ENCODE measurements at regions not wholly inside any gene's neighbourhood (a gene's known extent, or its start where the extent isn't known, plus 50 kb on each side); places are given as distances from the start of the nearest gene placed in this dataset.

DNA sequence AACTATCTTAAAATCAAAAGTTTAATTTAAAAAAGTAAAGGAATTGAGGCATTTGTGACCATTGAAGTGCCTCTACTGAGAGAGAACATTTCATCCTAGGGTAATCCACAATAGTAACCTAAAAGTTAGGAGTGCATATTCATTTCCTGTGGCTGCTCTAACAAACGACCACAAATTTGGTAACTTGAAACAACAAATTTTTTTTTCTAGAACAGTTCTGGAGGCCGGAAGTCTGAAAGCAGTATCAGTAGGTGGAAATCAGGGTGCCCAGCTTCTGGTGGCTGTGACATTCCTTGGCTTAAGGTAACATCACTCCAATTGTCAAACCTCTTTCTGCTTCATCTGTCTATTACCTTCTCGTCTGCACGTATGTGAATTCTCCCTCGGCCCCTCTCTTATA lies 67.1 kb upstream of the SSBP2 start:
- TF ChIP-seq, protein P1, sequence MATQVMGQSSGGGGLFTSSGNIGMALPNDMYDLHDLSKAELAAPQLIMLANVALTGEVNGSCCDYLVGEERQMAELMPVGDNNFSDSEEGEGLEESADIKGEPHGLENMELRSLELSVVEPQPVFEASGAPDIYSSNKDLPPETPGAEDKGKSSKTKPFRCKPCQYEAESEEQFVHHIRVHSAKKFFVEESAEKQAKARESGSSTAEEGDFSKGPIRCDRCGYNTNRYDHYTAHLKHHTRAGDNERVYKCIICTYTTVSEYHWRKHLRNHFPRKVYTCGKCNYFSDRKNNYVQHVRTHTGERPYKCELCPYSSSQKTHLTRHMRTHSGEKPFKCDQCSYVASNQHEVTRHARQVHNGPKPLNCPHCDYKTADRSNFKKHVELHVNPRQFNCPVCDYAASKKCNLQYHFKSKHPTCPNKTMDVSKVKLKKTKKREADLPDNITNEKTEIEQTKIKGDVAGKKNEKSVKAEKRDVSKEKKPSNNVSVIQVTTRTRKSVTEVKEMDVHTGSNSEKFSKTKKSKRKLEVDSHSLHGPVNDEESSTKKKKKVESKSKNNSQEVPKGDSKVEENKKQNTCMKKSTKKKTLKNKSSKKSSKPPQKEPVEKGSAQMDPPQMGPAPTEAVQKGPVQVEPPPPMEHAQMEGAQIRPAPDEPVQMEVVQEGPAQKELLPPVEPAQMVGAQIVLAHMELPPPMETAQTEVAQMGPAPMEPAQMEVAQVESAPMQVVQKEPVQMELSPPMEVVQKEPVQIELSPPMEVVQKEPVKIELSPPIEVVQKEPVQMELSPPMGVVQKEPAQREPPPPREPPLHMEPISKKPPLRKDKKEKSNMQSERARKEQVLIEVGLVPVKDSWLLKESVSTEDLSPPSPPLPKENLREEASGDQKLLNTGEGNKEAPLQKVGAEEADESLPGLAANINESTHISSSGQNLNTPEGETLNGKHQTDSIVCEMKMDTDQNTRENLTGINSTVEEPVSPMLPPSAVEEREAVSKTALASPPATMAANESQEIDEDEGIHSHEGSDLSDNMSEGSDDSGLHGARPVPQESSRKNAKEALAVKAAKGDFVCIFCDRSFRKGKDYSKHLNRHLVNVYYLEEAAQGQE (IDR thresholded peaks at IDR 0.05; ENCODE audit: insufficient read depth in 1 of 2, low read depth in 2 of 2, low read length in 2 of 2): no peak
- TF ChIP-seq POLR2AphosphoS5 (IDR thresholded peaks at IDR 0.05; ENCODE audit: low read depth, low read length) (no peak), SIN3A (IDR thresholded peaks at IDR 0.05; ENCODE audit: borderline replicate concordance, insufficient read depth, low read length) (no peak), FOXP2 (optimal IDR thresholded peaks at IDR 0.05; ENCODE audit: borderline replicate concordance, extremely low read depth, extremely low read length, insufficient read depth) (no peak)

Data from PFSK-1 (cell line).